Astrocyte of the cerebellum (primary cell): ENCODE measurements at regions not wholly inside any gene's neighbourhood (a gene's known extent, or its start where the extent isn't known, plus 50 kb on each side); places are given as distances from the start of the nearest gene placed in this dataset.

ENCODE experiments used
- DNase-seq: peaks from one replicate; pipeline ENCODE4 v3.0.0-alpha.2; 2011; ENCODE audit warnings: low read depth
- H3K4me3 ChIP-seq: 2 replicates; pipeline ENCODE4 v1.5.1; 2011; ENCODE audit warnings: mild to moderate bottlenecking, low read depth, low read length, moderate library complexity
- in situ Hi-C: cut with HindIII; loops from 2 replicates; pipeline ENCODE4 v1.10.0; 2017; ENCODE audit warnings: low sequenced_read_pairs
- TF ChIP-seq, protein P1 (sequence below): IDR thresholded peaks from 2 replicates; pipeline ENCODE4 v1.5.1; 2012; ENCODE audit warnings: low read length, low read depth, moderate library complexity, mild to moderate bottlenecking; ENCODE audit errors: missing control alignments

DNA sequence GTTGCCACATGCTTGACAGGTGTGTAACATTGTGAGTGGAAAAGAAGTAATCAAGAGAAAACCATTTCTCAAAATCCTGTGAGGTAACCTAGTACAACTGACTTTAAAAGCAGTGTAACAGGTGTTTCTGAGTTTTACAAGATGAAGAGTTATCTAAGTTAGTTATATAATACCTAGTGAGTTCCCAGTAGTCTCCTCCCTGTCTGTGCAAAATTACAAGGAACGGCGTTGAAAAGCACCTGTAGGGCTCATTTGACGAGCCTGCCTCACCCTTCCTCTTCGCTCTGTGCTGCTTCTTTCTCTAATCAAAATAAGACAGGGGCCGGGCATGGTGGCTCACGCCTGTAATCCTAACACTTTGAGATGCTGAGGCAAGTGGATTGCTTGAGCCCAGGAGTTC lies 132.9 kb upstream of the SLC30A5 start:
- no peak overlapping the region for H3K4me3 ChIP-seq
- TF ChIP-seq, protein P1, sequence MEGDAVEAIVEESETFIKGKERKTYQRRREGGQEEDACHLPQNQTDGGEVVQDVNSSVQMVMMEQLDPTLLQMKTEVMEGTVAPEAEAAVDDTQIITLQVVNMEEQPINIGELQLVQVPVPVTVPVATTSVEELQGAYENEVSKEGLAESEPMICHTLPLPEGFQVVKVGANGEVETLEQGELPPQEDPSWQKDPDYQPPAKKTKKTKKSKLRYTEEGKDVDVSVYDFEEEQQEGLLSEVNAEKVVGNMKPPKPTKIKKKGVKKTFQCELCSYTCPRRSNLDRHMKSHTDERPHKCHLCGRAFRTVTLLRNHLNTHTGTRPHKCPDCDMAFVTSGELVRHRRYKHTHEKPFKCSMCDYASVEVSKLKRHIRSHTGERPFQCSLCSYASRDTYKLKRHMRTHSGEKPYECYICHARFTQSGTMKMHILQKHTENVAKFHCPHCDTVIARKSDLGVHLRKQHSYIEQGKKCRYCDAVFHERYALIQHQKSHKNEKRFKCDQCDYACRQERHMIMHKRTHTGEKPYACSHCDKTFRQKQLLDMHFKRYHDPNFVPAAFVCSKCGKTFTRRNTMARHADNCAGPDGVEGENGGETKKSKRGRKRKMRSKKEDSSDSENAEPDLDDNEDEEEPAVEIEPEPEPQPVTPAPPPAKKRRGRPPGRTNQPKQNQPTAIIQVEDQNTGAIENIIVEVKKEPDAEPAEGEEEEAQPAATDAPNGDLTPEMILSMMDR, result no peak
- no peak for DNase-seq
- in situ Hi-C loops, result no loop called here

DNA sequence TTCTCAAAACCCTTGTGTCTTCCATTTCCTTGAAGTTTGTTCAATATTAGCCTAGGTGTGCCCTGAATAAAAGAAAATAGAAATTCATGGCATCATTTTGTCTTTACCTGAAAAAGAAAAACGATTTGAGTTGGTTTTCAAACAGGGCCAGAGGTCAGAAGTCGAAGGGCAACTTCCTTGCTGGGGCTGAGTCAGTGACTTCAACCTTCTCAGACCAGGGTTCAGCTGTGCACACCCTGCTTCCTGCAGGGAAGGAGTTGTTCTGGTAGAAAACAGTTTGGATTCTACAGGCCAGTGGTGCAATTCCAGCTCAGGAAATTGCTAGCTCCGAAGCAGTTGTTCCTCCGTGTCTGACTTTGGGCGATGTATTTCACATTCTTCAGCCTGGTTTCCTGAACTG lies 132.1 kb upstream of the SLC30A5 start:
- H3K4me3 ChIP-seq, result no peak overlapping the region
- in situ Hi-C loops, result no loop called here
- TF ChIP-seq, protein P1, result no peak
- no peak for DNase-seq

DNA sequence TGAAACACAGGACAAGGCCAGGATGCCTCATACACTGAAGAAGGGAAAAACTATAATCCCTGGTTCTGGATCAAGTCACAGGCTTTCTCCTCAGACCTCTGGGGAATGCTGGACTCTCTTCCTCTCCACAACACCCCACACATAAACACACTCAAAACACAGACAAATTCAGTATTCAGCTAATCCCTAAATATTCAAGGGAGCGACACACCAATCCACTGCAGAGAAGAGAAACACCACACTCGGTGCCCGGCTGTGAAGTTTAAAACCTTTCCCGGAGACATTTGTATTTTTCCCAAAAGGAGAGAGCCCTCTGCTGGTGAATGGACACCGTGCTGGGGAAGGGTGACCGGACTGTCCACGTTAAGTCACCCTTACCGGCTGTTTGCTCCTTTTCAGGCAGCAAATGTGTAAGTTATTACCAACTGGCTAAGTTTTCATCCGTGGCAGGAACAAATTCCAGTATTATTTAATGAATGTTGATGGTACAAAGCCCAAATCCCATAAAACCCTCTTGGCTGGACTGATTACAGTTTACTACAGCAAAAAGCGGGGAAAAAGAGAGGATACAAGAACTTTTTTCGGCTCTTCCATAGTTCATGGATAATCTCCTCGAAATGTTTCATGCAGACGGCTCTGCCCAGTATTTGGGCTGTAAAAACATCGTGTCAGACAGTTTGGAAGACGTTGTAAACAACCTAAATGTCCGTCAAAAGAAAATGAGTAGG lies 130.9 kb upstream of the SLC30A5 start:
- TF ChIP-seq, protein P1, result peak; percentile 92
- peak; percentile 27 for DNase-seq
- in situ Hi-C loops, result no loop called here
- no peak overlapping the region for H3K4me3 ChIP-seq

DNA sequence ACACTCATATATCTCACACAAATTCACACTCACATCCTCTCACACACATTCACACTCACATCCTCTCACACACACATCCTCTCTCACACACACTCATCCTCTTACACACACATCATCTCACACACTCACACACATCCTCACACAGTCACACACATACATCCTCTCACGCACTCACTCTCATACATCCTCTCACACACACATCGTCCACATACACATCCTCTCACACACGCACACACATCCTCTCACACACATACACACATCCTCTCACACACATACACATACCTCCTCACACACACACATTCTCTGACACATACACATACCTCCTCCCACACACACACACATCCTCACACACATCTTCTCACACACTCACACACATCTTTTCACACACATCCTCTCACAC lies 129.1 kb upstream of the SLC30A5 start:
- DNase-seq, result no peak
- TF ChIP-seq, protein P1, result no peak
- in situ Hi-C loops, result no loop called here
- H3K4me3 ChIP-seq, result no peak overlapping the region

DNA sequence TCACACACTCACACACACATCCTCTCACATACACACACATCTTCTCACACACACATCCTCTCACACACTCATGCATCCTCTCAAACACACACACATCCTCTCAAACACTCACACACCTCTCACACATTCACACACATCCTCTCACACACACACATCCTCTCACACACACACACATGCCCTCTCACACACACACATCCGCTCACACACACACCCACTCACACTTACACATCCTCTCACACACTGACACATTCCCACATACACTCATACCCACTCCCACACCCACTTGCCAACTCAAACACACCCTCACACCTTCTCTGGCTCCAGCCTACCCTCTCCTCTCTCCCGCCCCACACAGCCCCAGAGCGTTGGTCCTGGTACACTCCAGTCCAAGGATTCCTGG lies 127.9 kb upstream of the SLC30A5 start:
- H3K4me3 ChIP-seq, result no peak overlapping the region
- TF ChIP-seq, protein P1, result no peak
- in situ Hi-C loops, result no loop called here
- DNase-seq, result no peak

DNA sequence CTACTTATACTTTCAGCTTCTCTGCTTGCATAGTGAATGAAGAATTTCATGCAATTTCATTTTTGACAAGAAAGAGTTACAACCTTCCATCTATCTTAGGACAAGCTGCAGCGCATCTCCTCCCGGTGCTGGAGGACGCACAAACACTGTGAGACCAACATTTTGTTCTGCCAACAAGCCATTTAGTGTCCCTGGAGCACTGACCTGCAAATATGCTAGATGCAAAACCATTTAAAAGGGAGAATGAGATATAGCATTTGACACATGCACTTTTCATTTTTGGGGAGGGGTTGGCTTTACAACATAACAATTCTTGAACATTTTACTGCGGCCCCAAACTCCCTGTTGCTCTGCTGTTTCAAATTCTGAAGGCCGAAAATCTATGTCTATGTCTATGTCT lies 127.2 kb upstream of the SLC30A5 start:
- in situ Hi-C loops, result no loop called here
- no peak for DNase-seq
- H3K4me3 ChIP-seq, result no peak overlapping the region
- TF ChIP-seq, protein P1, result no peak
